ENCODE measurements at regions not wholly inside any gene's neighbourhood (a gene's known extent, or its start where the extent isn't known, plus 50 kb on each side); places are given as distances from the start of the nearest gene placed in this dataset.

GRCh38 chr16:61233713-61234112, 802.5 kb downstream of the CDH8 start:
- TF ChIP-seq CTCF (IDR thresholded peaks at IDR 0.05) (no peak), POLR2A (IDR thresholded peaks at IDR 0.05) (no peak)

All from uterus (tissue), 2 donors.